Gastroesophageal sphincter (tissue), 4 donors: ENCODE measurements at regions not wholly inside any gene's neighbourhood (a gene's known extent, or its start where the extent isn't known, plus 50 kb on each side); places are given as distances from the start of the nearest gene placed in this dataset.

Experiments
- ATAC-seq: fragments of 150-250 bp; one replicate; pipeline ENCODE4 v1.9.1; 2016; ENCODE audit warnings: mild to moderate bottlenecking, moderate library complexity
- H3K27ac ChIP-seq, 4 donors: fragments of 200-600 bp; sonication (generic) in 3 of 4; 1 replicate in 3 of 4; 2 replicates in 1 of 4; pipeline ENCODE4 v1.5.1; 2016 to 2019
- H3K27me3 ChIP-seq: fragments of 200-600 bp; sonication (generic); one replicate; pipeline ENCODE4 v1.5.1; 2019
- H3K36me3 ChIP-seq, 2 donors: fragments of 200-600 bp; sonication (generic); one replicate each; pipeline ENCODE4 v1.5.1; 2019; ENCODE audit warnings: control low read depth in 1 of 2
- H3K4me1 ChIP-seq, 3 donors: fragments of 200-600 bp; sonication (generic); 1 replicate in 2 of 3; 2 replicates in 1 of 3; pipeline ENCODE4 v1.5.1; 2016 to 2019; ENCODE audit warnings: control low read depth in 2 of 3
- H3K4me3 ChIP-seq, 2 donors: fragments of 200-600 bp; sonication (generic); one replicate each; pipeline ENCODE4 v1.5.1; 2019; ENCODE audit warnings: mild to moderate bottlenecking in 1 of 2, moderate library complexity in 1 of 2
- H3K9me3 ChIP-seq, 3 donors: fragments of 200-600 bp; sonication (generic); one replicate each; pipeline ENCODE4 v1.5.1; 2017 to 2019; ENCODE audit warnings: control low read depth in 2 of 3
- EP300 ChIP-seq: sonication (generic); formaldehyde crosslinking; IDR thresholded peaks from one replicate; pipeline ENCODE4 v1.6.1; 2017; ENCODE audit warnings: antibody characterized with exemption, mild to moderate bottlenecking
- POLR2A ChIP-seq, 2 donors: fragments of 450-650 bp; IDR thresholded peaks; one replicate each; pipeline ENCODE4 v1.6.1; 2017; ENCODE audit warnings: antibody characterized with exemption in 2 of 2, mild to moderate bottlenecking in 2 of 2, moderate library complexity in 1 of 2
- POLR2AphosphoS5 ChIP-seq: sonication (generic); formaldehyde crosslinking; IDR thresholded peaks from one replicate; pipeline ENCODE4 v1.6.1; 2017; ENCODE audit warnings: antibody characterized with exemption
- WGBS, 2 donors: methylation state at CpG; one replicate each; pipeline ENCODE4 v1.1.5; 2018; ENCODE audit warnings: low coverage in 1 of 2; 5-methylcytosine and 5-hydroxymethylcytosine counted together
- TF ChIP-seq, protein P1 (sequence below), 4 experiments: fragments of 200-600 bp in 2 of 4; fragments of 450-650 bp in 2 of 4; sonication (generic) in 1 of 4; IDR thresholded peaks; one replicate each; pipeline ENCODE4 v1.5.1; 2017 to 2019; ENCODE audit warnings: antibody characterized with exemption in 4 of 4, mild to moderate bottlenecking in 2 of 4, moderate library complexity in 2 of 4

DNA sequence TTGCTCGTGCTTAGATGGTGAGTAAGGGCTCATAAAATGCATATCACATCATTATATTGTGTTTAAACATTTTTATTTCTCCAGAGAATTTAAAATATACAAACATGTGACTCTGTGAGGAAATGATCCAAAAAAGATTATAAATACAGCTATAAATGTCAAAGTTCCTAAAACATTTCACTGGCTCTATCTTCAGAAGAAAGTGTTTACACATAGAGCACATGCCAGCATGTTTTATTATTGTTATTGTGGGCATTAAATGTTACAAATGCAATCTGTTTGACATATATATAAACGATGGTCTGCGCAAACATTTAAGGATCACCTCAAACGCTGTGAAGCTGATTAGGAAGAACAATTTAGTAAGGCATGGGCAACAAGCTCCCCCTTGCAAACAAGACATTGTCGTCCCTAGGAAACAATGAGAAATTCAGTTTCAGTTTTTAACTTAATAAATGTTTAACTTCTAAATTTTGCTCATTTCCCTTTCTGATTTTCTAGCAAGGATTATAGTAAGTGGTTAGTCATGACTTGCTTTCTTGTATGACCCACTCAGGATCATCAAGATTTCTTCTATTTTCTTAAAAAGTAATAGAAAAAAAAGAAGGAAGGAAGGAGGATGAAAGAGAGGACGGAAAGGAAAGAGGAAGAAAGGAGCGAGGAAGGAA lies 207.5 kb downstream of the SATB1 start:
- 8 to 28% methylated on average over 5 to 6 of the region's 7 CpGs for WGBS, 2 donors
- Histone ChIP-seq H3K9me3 (no peaks in the 10 kb centered on the region), H3K4me1 (peaks cover 0 to 11% (median 0%) of the 10 kb centered on the region in 3 donors), H3K4me3 (no peak overlapping the region), H3K27ac (no peak overlapping the region), H3K36me3 (no peaks in the 10 kb centered on the region), H3K27me3 (no peaks in the 10 kb centered on the region)
- TF ChIP-seq POLR2A (IDR thresholded peaks at IDR 0.05), result no peak
- no peak for TF ChIP-seq EP300
- TF ChIP-seq POLR2AphosphoS5, result no peak
- TF ChIP-seq, protein P1, sequence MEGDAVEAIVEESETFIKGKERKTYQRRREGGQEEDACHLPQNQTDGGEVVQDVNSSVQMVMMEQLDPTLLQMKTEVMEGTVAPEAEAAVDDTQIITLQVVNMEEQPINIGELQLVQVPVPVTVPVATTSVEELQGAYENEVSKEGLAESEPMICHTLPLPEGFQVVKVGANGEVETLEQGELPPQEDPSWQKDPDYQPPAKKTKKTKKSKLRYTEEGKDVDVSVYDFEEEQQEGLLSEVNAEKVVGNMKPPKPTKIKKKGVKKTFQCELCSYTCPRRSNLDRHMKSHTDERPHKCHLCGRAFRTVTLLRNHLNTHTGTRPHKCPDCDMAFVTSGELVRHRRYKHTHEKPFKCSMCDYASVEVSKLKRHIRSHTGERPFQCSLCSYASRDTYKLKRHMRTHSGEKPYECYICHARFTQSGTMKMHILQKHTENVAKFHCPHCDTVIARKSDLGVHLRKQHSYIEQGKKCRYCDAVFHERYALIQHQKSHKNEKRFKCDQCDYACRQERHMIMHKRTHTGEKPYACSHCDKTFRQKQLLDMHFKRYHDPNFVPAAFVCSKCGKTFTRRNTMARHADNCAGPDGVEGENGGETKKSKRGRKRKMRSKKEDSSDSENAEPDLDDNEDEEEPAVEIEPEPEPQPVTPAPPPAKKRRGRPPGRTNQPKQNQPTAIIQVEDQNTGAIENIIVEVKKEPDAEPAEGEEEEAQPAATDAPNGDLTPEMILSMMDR (IDR thresholded peaks at IDR 0.05), result no peak
- no peak for ATAC-seq

DNA sequence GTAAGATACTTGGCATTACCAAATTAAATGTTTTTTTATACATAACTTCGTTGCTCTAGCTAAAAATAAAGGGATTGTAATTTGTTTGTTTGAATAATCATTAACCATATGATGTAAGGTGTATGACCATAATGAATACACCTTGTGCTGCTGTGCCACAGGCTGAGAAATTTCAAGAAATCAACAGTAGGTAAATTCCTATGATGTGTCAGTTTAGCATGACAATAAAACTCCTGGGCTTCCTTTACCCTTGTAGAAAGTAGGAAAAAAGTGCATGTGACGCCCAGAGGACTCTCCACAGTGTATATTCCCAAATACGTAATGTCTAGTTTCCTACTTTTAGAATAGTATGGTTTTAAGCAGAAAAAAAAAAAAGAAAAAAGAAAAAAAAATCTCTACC lies 208.1 kb downstream of the SATB1 start:
- TF ChIP-seq POLR2AphosphoS5 (no peak), POLR2A (IDR thresholded peaks at IDR 0.05) (no peak), EP300 (no peak)
- TF ChIP-seq, protein P1 (IDR thresholded peaks at IDR 0.05), result no peak
- WGBS, 2 donors, result 59 to 77% methylated on average over 3 of the region's 3 CpGs
- H3K36me3 ChIP-seq, result no peaks in the 10 kb centered on the region
- ATAC-seq, result no peak
- no peak overlapping the region for H3K4me3 ChIP-seq
- H3K27me3 ChIP-seq, result no peaks in the 10 kb centered on the region
- H3K4me1 ChIP-seq, result peaks cover 0 to 11% (median 0%) of the 10 kb centered on the region in 3 donors
- H3K9me3 ChIP-seq, result no peaks in the 10 kb centered on the region
- no peak overlapping the region for H3K27ac ChIP-seq

DNA sequence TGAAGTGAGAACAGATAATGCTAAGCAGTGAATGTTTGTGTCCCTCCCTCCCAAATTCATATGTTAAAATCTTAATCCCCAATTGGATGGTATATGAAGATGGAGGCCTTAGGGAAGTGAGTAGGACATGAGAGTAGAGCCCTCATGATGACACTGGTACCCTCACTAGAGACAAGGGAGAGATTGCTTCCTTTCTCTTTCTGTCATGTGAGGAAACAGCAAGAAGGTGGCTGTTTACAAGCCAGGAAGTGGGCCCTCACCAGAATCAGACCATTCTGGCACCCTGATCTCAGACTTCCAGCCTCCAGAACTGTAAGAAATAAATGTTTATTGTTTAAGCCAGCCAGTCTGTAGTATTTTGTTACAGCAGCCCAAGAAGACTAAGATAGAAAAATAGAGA lies 209.5 kb downstream of the SATB1 start:
- H3K4me3 ChIP-seq, result no peak overlapping the region
- TF ChIP-seq, protein P1 (IDR thresholded peaks at IDR 0.05), result no peak
- no peak for TF ChIP-seq EP300
- no peak for TF ChIP-seq POLR2A (IDR thresholded peaks at IDR 0.05)
- TF ChIP-seq POLR2AphosphoS5, result no peak
- peaks cover 0 to 11% (median 0%) of the 10 kb centered on the region in 3 donors for H3K4me1 ChIP-seq
- ATAC-seq, result no peak
- no peaks in the 10 kb centered on the region for H3K36me3 ChIP-seq
- no peaks in the 10 kb centered on the region for H3K9me3 ChIP-seq
- H3K27ac ChIP-seq, result no peak overlapping the region
- no peaks in the 10 kb centered on the region for H3K27me3 ChIP-seq

DNA sequence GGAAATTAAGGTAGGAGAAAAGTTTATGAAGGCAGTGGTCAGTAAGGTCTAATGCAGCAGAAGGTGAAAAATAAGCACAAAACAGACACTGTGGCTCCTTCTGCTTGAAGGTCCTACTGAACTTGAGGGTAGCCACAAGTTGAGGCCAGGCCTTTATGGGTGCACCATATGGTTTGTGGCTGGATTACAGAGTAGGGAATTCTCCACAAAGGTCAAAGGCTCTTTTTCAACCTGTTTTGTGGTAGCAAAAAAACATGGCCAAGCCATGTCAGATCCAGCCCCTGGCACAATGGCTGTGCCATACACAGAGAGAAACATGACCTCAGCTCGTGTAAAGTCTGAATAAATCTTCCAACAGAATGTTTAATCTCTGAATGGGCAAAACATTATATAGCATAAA lies 214.0 kb downstream of the SATB1 start:
- 83 to 91% methylated on average over 1 of the region's 1 CpG for WGBS, 2 donors
- H3K36me3 ChIP-seq, result no peaks in the 10 kb centered on the region
- no peaks in the 10 kb centered on the region for H3K4me1 ChIP-seq
- H3K9me3 ChIP-seq, result no peaks in the 10 kb centered on the region
- H3K27me3 ChIP-seq, result no peaks in the 10 kb centered on the region
- H3K4me3 ChIP-seq, result no peak overlapping the region
- TF ChIP-seq POLR2AphosphoS5 (no peak), POLR2A (IDR thresholded peaks at IDR 0.05) (no peak)
- TF ChIP-seq, protein P1 (IDR thresholded peaks at IDR 0.05), result no peak
- ATAC-seq, result no peak
- H3K27ac ChIP-seq, result no peak overlapping the region

DNA sequence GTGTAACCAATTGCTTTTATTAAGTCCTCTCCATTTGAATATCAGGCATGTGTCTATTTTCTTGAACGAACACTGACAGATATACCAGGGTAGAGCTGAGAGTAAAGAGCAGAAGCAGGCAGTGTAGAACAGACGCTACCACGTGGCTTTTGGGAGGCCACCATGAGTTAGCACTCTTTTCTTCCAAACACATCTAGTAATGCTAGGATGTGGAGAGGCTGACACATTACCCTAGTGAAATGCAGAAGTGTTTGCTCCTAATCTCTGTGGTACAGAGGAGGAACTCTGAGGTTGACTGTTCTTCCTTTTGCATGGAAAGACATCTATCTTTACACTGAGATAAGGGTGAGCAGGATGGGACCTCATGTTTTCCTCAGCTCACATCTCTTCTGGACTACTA lies 216.3 kb downstream of the SATB1 start:
- H3K36me3 ChIP-seq, result no peaks in the 10 kb centered on the region
- H3K27me3 ChIP-seq, result no peaks in the 10 kb centered on the region
- H3K27ac ChIP-seq, result no peak overlapping the region
- WGBS, 2 donors, result 67 to 72% methylated on average over 2 to 3 of the region's 3 CpGs
- no peaks in the 10 kb centered on the region for H3K4me1 ChIP-seq
- H3K9me3 ChIP-seq, result no peaks in the 10 kb centered on the region
- TF ChIP-seq POLR2AphosphoS5 (no peak), EP300 (no peak)
- TF ChIP-seq, protein P1 (IDR thresholded peaks at IDR 0.05), result no peak
- no peak for ATAC-seq
- H3K4me3 ChIP-seq, result no peak overlapping the region
